CD14-positive monocyte (primary cell): ENCODE measurements at regions not wholly inside any gene's neighbourhood (a gene's known extent, or its start where the extent isn't known, plus 50 kb on each side); places are given as distances from the start of the nearest gene placed in this dataset.

Source experiments
- DNase-seq, 3 donors: peaks; one replicate each; pipeline ENCODE4 v3.0.0-alpha.2; 2011 to 2022
- H2AFZ ChIP-seq: 2 replicates; pipeline ENCODE4 v1.6.0; 2012; ENCODE audit warnings: mild to moderate bottlenecking, low read depth, low read length, inconsistent platforms; ENCODE audit not compliant: insufficient read depth, poor library complexity, severe bottlenecking
- H3K27ac ChIP-seq, 2 donors: 1 replicate in 1 of 2; 2 replicates in 1 of 2; pipeline ENCODE4 v1.5.1; 2012 to 2013; ENCODE audit warnings: low read length in 2 of 2, control low read depth in 1 of 2, inconsistent platforms in 1 of 2, low read depth in 1 of 2, mild to moderate bottlenecking in 1 of 2
- H3K27me3 ChIP-seq, 2 donors: one replicate each; pipeline versions ENCODE4 v1.6.0 to v1.6.1; 2011 to 2013; ENCODE audit warnings: low read length in 2 of 2; ENCODE audit not compliant: control insufficient read depth in 2 of 2, insufficient read depth in 2 of 2
- H3K36me3 ChIP-seq, 2 donors: replicated peaks in 1 of 2; 1 replicate in 1 of 2; 2 replicates in 1 of 2; pipeline versions ENCODE4 v1.5.1 to v1.6.1; 2012 to 2013; ENCODE audit warnings: low read length in 2 of 2, control low read depth in 1 of 2, inconsistent platforms in 1 of 2, mild to moderate bottlenecking in 1 of 2; ENCODE audit not compliant: insufficient read depth in 2 of 2, control insufficient read depth in 1 of 2
- H3K4me1 ChIP-seq, 2 donors: 1 replicate in 1 of 2; 2 replicates in 1 of 2; pipeline versions ENCODE4 v1.5.1 to v1.6.1; 2012 to 2013; ENCODE audit warnings: low read length in 2 of 2, control low read depth in 1 of 2, inconsistent platforms in 1 of 2, mild to moderate bottlenecking in 1 of 2, moderate library complexity in 1 of 2; ENCODE audit not compliant: insufficient read depth in 2 of 2, control insufficient read depth in 1 of 2
- H3K4me2 ChIP-seq: replicated peaks from 2 replicates; pipeline ENCODE3; 2012; ENCODE audit warnings: low read length, moderate library complexity, mild to moderate bottlenecking; ENCODE audit not compliant: poor library complexity, severe bottlenecking; ENCODE audit errors: extremely low read depth
- H3K4me3 ChIP-seq, 3 experiments: fragments of 200-600 bp in 1 of 3; sonication (generic) in 1 of 3; replicated peaks in 1 of 3; 1 replicate in 2 of 3; 2 replicates in 1 of 3; pipeline ENCODE4 v1.5.1; 2011 to 2013; ENCODE audit warnings: low read length in 3 of 3, mild to moderate bottlenecking in 3 of 3, control low read depth in 2 of 3, low read depth in 2 of 3, inconsistent platforms in 1 of 3, moderate library complexity in 1 of 3
- H3K79me2 ChIP-seq: 2 replicates; pipeline ENCODE4 v1.6.0; 2012; ENCODE audit warnings: mild to moderate bottlenecking, control low read depth, inconsistent platforms, low read length, moderate library complexity; ENCODE audit not compliant: insufficient read depth
- H3K9ac ChIP-seq: 2 replicates; pipeline ENCODE4 v1.6.0; 2017; ENCODE audit warnings: low read length, mild to moderate bottlenecking; ENCODE audit not compliant: insufficient read depth, poor library complexity, severe bottlenecking
- H3K9me3 ChIP-seq, 2 donors: replicated peaks in 1 of 2; 1 replicate in 1 of 2; 2 replicates in 1 of 2; pipeline versions ENCODE4 v1.5.1 to v1.6.1; 2012 to 2013; ENCODE audit warnings: low read length in 2 of 2, control low read depth in 1 of 2; ENCODE audit not compliant: control insufficient read depth in 1 of 2, insufficient read depth in 1 of 2
- H4K20me1 ChIP-seq: 2 replicates; pipeline ENCODE4 v1.6.0; 2012; ENCODE audit warnings: mild to moderate bottlenecking, low read length, control low read depth, moderate library complexity; ENCODE audit not compliant: insufficient read depth
- H3K27ac Mint-ChIP-seq, 7 donors: one replicate each; pipeline ENCODE4 v1.8.0; 2020; ENCODE audit warnings: mild to moderate bottlenecking in 7 of 7, mixed read lengths in 7 of 7, moderate library complexity in 6 of 7, inconsistent platforms in 2 of 7
- H3K27me3 Mint-ChIP-seq, 3 donors: one replicate each; pipeline ENCODE4 v1.8.0; 2021 to 2022; ENCODE audit warnings: low read depth in 3 of 3, mild to moderate bottlenecking in 3 of 3, mixed read lengths in 3 of 3, moderate library complexity in 3 of 3, inconsistent platforms in 1 of 3
- H3K36me3 Mint-ChIP-seq, 2 donors: one replicate each; pipeline ENCODE4 v1.8.0; 2020; ENCODE audit warnings: mixed read lengths in 2 of 2, inconsistent platforms in 1 of 2, mild to moderate bottlenecking in 1 of 2
- H3K4me1 Mint-ChIP-seq: one replicate; pipeline ENCODE4 v1.8.0; 2020; ENCODE audit warnings: mild to moderate bottlenecking, mixed read lengths
- H3K4me3 Mint-ChIP-seq, 2 donors: one replicate each; pipeline ENCODE4 v1.8.0; 2020; ENCODE audit warnings: mild to moderate bottlenecking in 2 of 2, mixed read lengths in 2 of 2, moderate library complexity in 1 of 2
- H3K9me3 Mint-ChIP-seq, 7 donors: one replicate each; pipeline ENCODE4 v1.8.0; 2020 to 2022; ENCODE audit warnings: mixed read lengths in 7 of 7, mild to moderate bottlenecking in 6 of 7, moderate library complexity in 6 of 7, inconsistent platforms in 2 of 7
- CTCF ChIP-seq: fragments of 200-600 bp; IDR thresholded peaks from one replicate; pipeline ENCODE4 v1.8.0; 2022; ENCODE audit warnings: antibody characterized with exemption, mild to moderate bottlenecking
- WGBS: methylation state at CpG from one replicate; pipeline ENCODE4 v1.1.5; 2013; ENCODE audit warnings: missing lambda C conversion rate; ENCODE audit not compliant: insufficient coverage; 5-methylcytosine and 5-hydroxymethylcytosine counted together
- intact Hi-C, 2 donors: fragments of 100-400 bp; cut with micrococcal nuclease; formaldehyde crosslinking; loops; one replicate each; pipeline versions ENCODE4 v1.15.0 to v1.15.1; 2023

DNA sequence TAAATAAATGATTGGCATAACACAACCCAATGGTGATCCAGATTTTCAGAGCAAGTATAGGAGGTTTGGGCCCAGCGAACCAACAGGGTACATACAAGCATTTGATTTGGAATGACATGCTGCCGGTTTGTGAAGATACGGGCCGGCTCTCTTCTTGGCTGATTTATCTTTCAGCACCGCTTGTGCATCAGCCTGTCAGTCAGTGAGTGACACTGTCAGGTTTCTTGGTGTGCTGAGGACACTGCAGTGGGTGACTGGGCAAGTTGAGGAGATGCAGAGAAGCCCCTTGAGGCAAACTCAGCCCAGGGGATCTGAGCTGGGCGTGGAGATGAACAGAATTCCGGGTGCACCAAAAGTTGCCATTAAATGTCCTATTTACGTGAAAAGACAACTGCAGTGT lies 194.5 kb downstream of the SNX10 start:
- no peak for TF ChIP-seq CTCF
- Histone ChIP-seq H3K9ac (no peak overlapping the region), H4K20me1 (no peaks in the 10 kb centered on the region), H3K27ac (no peak overlapping the region), H3K9me3 (peaks cover 0 to 5% of the 10 kb centered on the region in 2 donors), H3K36me3 (no peaks in the 10 kb centered on the region), H3K79me2 (no peaks in the 10 kb centered on the region), H3K4me2 (no peak overlapping the region), H3K27me3 (no peaks in the 10 kb centered on the region), H3K4me3 (no peak overlapping the region), H3K4me1 (no peaks in the 10 kb centered on the region), H2AFZ (no peak overlapping the region)
- H3K9me3 Mint-ChIP-seq = peaks cover 0 to 12% (median 4%) of the 10 kb centered on the region in 7 donors
- DNase-seq = no peak
- H3K4me1 Mint-ChIP-seq = no peaks in the 10 kb centered on the region
- no peak overlapping the region for H3K4me3 Mint-ChIP-seq
- H3K27ac Mint-ChIP-seq = peak overlapping the region in 1 of 7 donors; percentile 16
- H3K27me3 Mint-ChIP-seq = peaks cover 0 to 5% (median 4%) of the 10 kb centered on the region in 3 donors
- 94% methylated on average over 8 of the region's 8 CpGs for WGBS
- intact Hi-C loops = no loop called here
- H3K36me3 Mint-ChIP-seq = no peaks in the 10 kb centered on the region

DNA sequence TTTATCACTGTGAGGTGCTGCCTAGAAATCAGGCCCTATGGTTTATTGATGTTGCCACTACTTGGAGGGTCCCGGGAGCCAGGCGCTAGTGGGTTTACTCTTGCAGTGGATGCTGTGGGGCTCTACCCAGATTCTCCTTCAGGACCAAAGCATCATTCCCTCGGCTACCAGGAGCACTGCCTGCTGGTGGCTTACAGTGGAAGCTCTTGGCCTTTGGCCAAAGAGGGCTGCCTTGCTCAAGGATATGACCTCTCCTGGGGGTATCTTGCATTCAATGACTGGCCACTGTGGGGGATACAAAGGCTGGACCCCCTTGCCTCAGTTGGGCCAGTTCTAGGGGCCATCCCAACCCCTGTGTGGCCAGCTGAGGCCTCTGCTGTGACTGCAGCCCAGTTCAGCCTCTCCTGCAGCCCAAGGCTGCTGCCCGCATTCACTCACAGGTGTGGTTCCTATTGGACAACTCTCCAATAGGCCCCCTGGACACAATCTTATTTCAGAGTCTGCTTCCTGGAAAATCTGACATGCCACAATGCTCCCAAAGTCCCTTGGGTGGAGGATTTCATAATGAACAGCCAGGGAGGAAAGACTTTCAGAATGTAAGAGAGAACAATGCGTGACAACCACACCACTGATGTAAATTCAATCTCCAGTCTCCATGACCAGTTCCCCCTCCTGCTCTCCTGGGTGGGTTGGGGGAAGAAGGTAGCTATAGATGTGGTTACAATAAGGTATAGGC lies 196.3 kb downstream of the SNX10 start:
- Mint-ChIP-seq H3K9me3 (peaks cover 0 to 12% (median 4%) of the 10 kb centered on the region in 7 donors), H3K4me3 (no peak overlapping the region), H3K4me1 (no peaks in the 10 kb centered on the region), H3K36me3 (no peaks in the 10 kb centered on the region), H3K27ac (no peak overlapping the region), H3K27me3 (peaks cover 0 to 8% (median 4%) of the 10 kb centered on the region in 3 donors)
- TF ChIP-seq CTCF = no peak
- H3K36me3 ChIP-seq = no peaks in the 10 kb centered on the region
- no peaks in the 10 kb centered on the region for H3K79me2 ChIP-seq
- H3K4me3 ChIP-seq = no peak overlapping the region
- no peak overlapping the region for H3K27ac ChIP-seq
- no peak overlapping the region for H2AFZ ChIP-seq
- DNase-seq = no peak
- no peaks in the 10 kb centered on the region for H3K4me1 ChIP-seq
- no peak overlapping the region for H3K4me2 ChIP-seq
- WGBS = 83% methylated on average over 2 of the region's 5 CpGs
- H3K9ac ChIP-seq = no peak overlapping the region
- no peaks in the 10 kb centered on the region for H4K20me1 ChIP-seq
- no peaks in the 10 kb centered on the region for H3K27me3 ChIP-seq
- peaks cover 0 to 5% of the 10 kb centered on the region in 2 donors for H3K9me3 ChIP-seq
- intact Hi-C loops = no loop called here
